Caco-2 (cell line): ENCODE measurements at regions not wholly inside any gene's neighbourhood (a gene's known extent, or its start where the extent isn't known, plus 50 kb on each side); places are given as distances from the start of the nearest gene placed in this dataset.

ENCODE experiments used
- BruUV-seq: library from RNA; stranded (reverse); fragments of 400-500 nt; replicated peaks from 2 replicates; lab custom pipeline; 2021; lab: Mats Ljungman, UMichigan
- CTCF ChIA-PET: fragments of 300-600 bp; sonication (Branson Sonifier 250); formaldehyde crosslinking; loops from one replicate; lab custom pipeline; 2022; ENCODE audit warnings: antibody characterized with exemption; lab: Charles Lee
- POLR2A ChIA-PET: fragments of 300-600 bp; sonication (Branson Sonifier 250); formaldehyde crosslinking; loops from one replicate; lab custom pipeline; 2022; ENCODE audit warnings: antibody characterized with exemption; lab: Charles Lee
- DNase-seq, 2 experiments: peaks; one replicate each; pipeline versions ENCODE4 v3.0.0 to v3.0.0-alpha.2; 2020 to 2022
- H3K27me3 ChIP-seq: replicated peaks from 2 replicates; pipeline ENCODE4 v1.6.0; 2011; ENCODE audit warnings: low read length; ENCODE audit not compliant: control insufficient read depth, insufficient read depth
- H3K36me3 ChIP-seq: 2 replicates; pipeline ENCODE4 v1.5.1; 2011; ENCODE audit warnings: low read length; ENCODE audit not compliant: control insufficient read depth, insufficient read depth
- H3K4me1 ChIP-seq: fragments of 250-450 bp; sonication (Bioruptor Pico); 2 replicates; pipeline ENCODE4 v1.5.1; 2020; ENCODE audit warnings: mild to moderate bottlenecking
- H3K4me3 ChIP-seq: 2 replicates; pipeline ENCODE4 v1.5.1; 2011; ENCODE audit warnings: low read depth, mild to moderate bottlenecking, control low read depth, low read length
- H3K9me3 ChIP-seq: fragments of 250-450 bp; sonication (Bioruptor Pico); 2 replicates; pipeline ENCODE4 v1.5.1; 2020; ENCODE audit warnings: mild to moderate bottlenecking, moderate library complexity
- H3K27ac Mint-ChIP-seq: one replicate; pipeline ENCODE4 v1.8.0; 2022; ENCODE audit warnings: mixed read lengths; ENCODE audit not compliant: unreplicated experiment
- H3K27me3 Mint-ChIP-seq: one replicate; pipeline ENCODE4 v1.8.0; 2022; ENCODE audit warnings: mixed read lengths; ENCODE audit not compliant: insufficient read depth, unreplicated experiment
- H3K36me3 Mint-ChIP-seq: one replicate; pipeline ENCODE4 v1.8.0; 2022; ENCODE audit warnings: mild to moderate bottlenecking, mixed read lengths; ENCODE audit not compliant: insufficient read depth, unreplicated experiment
- H3K4me1 Mint-ChIP-seq: one replicate; pipeline ENCODE4 v1.8.0; 2022; ENCODE audit warnings: low read depth, mixed read lengths; ENCODE audit not compliant: unreplicated experiment
- H3K4me3 Mint-ChIP-seq: one replicate; pipeline ENCODE4 v1.8.0; 2022; ENCODE audit warnings: mild to moderate bottlenecking, moderate library complexity, mixed read lengths; ENCODE audit not compliant: unreplicated experiment
- H3K9me3 Mint-ChIP-seq: one replicate; pipeline ENCODE4 v1.8.0; 2022; ENCODE audit warnings: mixed read lengths; ENCODE audit not compliant: unreplicated experiment
- CTCF ChIP-seq, 2 experiments: fragments of 200-600 bp in 1 of 2; IDR thresholded peaks; 1 replicate in 1 of 2; 2 replicates in 1 of 2; pipeline versions ENCODE4 v1.5.1 to v1.8.0; 2011 to 2022; ENCODE audit warnings: antibody characterized with exemption in 1 of 2, control low read depth in 1 of 2, inconsistent platforms in 1 of 2, low read depth in 1 of 2, low read length in 1 of 2, mild to moderate bottlenecking in 1 of 2, moderate library complexity in 1 of 2; ENCODE audit not compliant: insufficient read depth in 1 of 2, severe bottlenecking in 1 of 2, unreplicated experiment in 1 of 2
- intact Hi-C: fragments of 100-400 bp; cut with micrococcal nuclease; formaldehyde crosslinking; loops from one replicate; pipeline ENCODE4 v1.10.0; 2022; ENCODE audit not compliant: unreplicated experiment

- BruUV-seq, result no TSS peak
- Mint-ChIP-seq H3K4me1 (peaks cover 14% of the 10 kb centered on the region), H3K36me3 (peaks cover 7% of the 10 kb centered on the region), H3K27me3 (no peaks in the 10 kb centered on the region), H3K27ac (no peak overlapping the region), H3K4me3 (no peak overlapping the region), H3K9me3 (no peaks in the 10 kb centered on the region)
- no peak for TF ChIP-seq CTCF (IDR thresholded peaks at IDR 0.05; ENCODE audit: insufficient read depth in 1 of 2, low read depth in 1 of 2, low read length in 1 of 2, severe bottlenecking in 1 of 2, unreplicated experiment in 1 of 2)
- Histone ChIP-seq H3K9me3 (no peaks in the 10 kb centered on the region), H3K36me3 (no peaks in the 10 kb centered on the region), H3K4me3 (no peak overlapping the region), H3K4me1 (peaks cover 19% of the 10 kb centered on the region; the same call in 1 of the 2 replicates), H3K27me3 (no peaks in the 10 kb centered on the region)
- intact Hi-C loops, result loop anchor here (10.0 kb wide), 1 partner anchor 173 kb away; the partner anchor contains the start of gene HDAC4
- ChIA-PET POLR2A (no interaction called here), CTCF (no interaction called here)
- no peak for DNase-seq
Measured at GRCh38 chr2:239577935-239578334, 177.1 kb upstream of the HDAC4 start.

DNA sequence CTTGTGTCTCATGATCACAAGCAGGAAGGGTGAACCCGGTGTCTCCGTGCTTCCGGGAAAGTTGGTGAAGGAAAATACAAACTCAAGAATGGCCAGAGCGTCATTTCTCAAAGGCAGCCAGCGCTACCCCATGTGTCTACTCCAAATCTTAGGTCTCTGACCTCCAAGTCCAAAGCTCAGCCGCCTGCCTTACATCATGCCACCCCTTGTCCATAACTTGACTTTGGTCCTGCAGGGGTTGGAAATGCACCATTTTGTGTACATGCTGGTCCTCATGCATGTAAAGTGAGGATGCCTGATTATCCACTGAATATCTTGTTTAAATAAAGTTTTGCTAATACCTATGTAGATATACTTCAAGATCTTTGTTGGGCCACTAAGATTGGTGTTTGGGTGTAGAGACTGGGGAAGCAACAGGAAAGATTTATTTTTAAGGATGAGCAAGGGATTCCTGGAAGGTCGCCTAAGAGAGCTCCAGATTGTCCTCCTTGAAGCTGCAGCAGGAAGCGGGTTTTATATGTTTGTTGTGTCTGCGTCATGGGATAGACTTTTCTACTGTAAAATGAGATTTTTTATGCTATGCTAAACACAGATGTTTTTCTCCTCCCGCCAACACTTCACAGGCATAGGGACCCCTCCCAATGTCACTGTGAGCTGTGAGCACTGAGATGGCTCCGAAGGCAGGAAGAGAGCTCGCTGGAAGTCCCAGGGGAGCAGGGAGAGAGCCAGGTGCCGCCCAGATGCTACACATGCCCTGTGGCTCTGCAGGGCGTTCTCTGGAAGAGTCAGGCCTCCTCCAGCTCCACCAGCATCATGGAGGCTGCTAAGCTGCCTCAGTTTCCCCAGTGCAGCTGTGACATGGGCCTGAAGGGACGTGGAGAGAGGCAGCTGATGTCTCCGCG, 176.2 kb upstream of the HDAC4 start:
- H3K36me3 ChIP-seq, result no peaks in the 10 kb centered on the region
- CTCF ChIA-PET, result no interaction called here
- H3K4me3 ChIP-seq, result no peak overlapping the region
- POLR2A ChIA-PET, result no interaction called here
- Mint-ChIP-seq H3K27me3 (no peaks in the 10 kb centered on the region), H3K27ac (no peak overlapping the region), H3K4me3 (no peak overlapping the region), H3K36me3 (peaks cover 7% of the 10 kb centered on the region), H3K9me3 (no peaks in the 10 kb centered on the region), H3K4me1 (peaks cover 14% of the 10 kb centered on the region)
- no peak for TF ChIP-seq CTCF (IDR thresholded peaks at IDR 0.05; ENCODE audit: insufficient read depth in 1 of 2, low read depth in 1 of 2, low read length in 1 of 2, severe bottlenecking in 1 of 2, unreplicated experiment in 1 of 2)
- no peak for DNase-seq
- peaks cover 19% of the 10 kb centered on the region; the same call in 1 of the 2 replicates for H3K4me1 ChIP-seq
- BruUV-seq, result no TSS peak
- intact Hi-C loops, result loop anchor here (10.0 kb wide), 1 partner anchor 172 kb away; the partner anchor contains the start of gene HDAC4
- H3K27me3 ChIP-seq, result no peaks in the 10 kb centered on the region
- no peaks in the 10 kb centered on the region for H3K9me3 ChIP-seq

DNA sequence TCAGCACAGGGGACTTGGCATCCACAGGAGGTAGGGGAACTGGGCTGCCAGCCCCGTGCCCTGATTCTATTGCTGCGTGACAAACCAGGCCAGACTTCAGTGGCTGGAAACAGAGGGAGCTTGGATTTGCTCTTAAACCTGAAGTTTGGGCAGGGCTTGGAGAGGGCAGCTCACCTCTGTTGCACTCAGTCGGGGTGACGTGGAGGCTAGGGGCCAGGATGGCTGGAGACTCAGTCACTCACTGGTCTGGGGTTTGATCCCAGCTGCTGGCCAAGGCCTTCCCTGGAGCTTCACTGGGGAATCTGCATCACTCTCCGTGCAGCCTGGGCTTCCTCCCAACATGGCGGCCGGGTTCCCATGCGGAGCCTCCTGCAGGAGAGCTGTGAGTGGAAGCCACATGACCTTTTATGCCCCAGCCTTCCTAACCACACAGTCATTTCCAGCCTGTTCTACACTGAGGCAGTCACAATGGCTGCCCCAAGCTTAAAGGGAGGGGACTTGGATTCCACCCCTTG, 175.2 kb upstream of the HDAC4 start:
- H3K36me3 ChIP-seq, result no peaks in the 10 kb centered on the region
- no peak overlapping the region for H3K4me3 ChIP-seq
- H3K4me1 ChIP-seq, result peaks cover 19% of the 10 kb centered on the region; the same call in 1 of the 2 replicates
- H3K9me3 ChIP-seq, result no peaks in the 10 kb centered on the region
- no peak overlapping the region for H3K27ac Mint-ChIP-seq
- intact Hi-C loops, result loop anchor here (10.0 kb wide), 1 partner anchor 171 kb away; the partner anchor contains the start of gene HDAC4
- H3K4me1 Mint-ChIP-seq, result peaks cover 14% of the 10 kb centered on the region
- H3K27me3 ChIP-seq, result no peaks in the 10 kb centered on the region
- ChIA-PET CTCF (no interaction called here), POLR2A (no interaction called here)
- no peaks in the 10 kb centered on the region for H3K9me3 Mint-ChIP-seq
- no peaks in the 10 kb centered on the region for H3K27me3 Mint-ChIP-seq
- BruUV-seq, result no TSS peak
- H3K36me3 Mint-ChIP-seq, result peaks cover 7% of the 10 kb centered on the region
- no peak overlapping the region for H3K4me3 Mint-ChIP-seq
- TF ChIP-seq CTCF (IDR thresholded peaks at IDR 0.05; ENCODE audit: insufficient read depth in 1 of 2, low read depth in 1 of 2, low read length in 1 of 2, severe bottlenecking in 1 of 2, unreplicated experiment in 1 of 2), result no peak
- DNase-seq, result no peak
